GM18951 (cell line): ENCODE measurements at regions not wholly inside any gene's neighbourhood (a gene's known extent, or its start where the extent isn't known, plus 50 kb on each side); places are given as distances from the start of the nearest gene placed in this dataset.
"Not testable (repeated sequence)": the region's sequence is repeated elsewhere in the genome, so short reads cannot be mapped to it uniquely, and the experiment has no call there.

ENCODE experiments used
- POLR2A ChIP-seq: IDR thresholded peaks from 4 replicates; pipeline ENCODE4 v1.6.1; 2011; ENCODE audit warnings: mild to moderate bottlenecking; ENCODE audit not compliant: insufficient read length, insufficient read depth; ENCODE audit errors: extremely low read depth
- in situ Hi-C: fragments of 300-500 bp; cut with MboI; formaldehyde crosslinking; loops from one replicate; pipeline ENCODE4 v1.12.0; 2022; ENCODE audit warnings: low sequenced_read_pairs, mixed read lengths, inconsistent platforms; ENCODE audit not compliant: unreplicated experiment

GRCh38 chr15:38761681-38762080, 197.1 kb upstream of the RASGRP1 start:
- in situ Hi-C loops = no loop called here
- no peak for TF ChIP-seq POLR2A

GRCh38 chr15:38768970-38769369, 204.4 kb upstream of the RASGRP1 start:
- in situ Hi-C loops = no loop called here
- TF ChIP-seq POLR2A = no peak

GRCh38 chr15:38769492-38769891, 204.9 kb upstream of the RASGRP1 start:
- in situ Hi-C loops = no loop called here

DNA sequence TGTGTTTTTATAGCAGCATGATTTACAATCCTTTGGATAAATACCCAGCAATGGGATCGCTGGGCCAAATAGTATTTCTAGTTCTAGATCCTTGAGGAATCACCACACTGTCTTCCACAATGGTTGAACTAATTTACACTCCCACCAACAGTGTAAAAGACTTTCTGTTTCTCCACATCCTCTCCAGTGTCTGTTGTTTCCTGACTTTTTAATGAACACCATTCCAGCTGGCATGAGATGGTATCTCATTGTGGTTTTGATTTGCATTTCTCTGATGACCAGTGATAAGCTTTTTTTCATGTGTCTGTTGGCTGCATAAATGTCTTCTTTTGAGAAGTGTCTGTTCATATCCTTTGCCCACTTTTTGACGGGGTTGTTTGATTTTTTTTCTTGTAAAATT, 209.5 kb upstream of the RASGRP1 start:
- in situ Hi-C loops = not testable (repeated sequence)

More at GRCh38 chr15:38769492-38769891, 204.9 kb upstream of the RASGRP1 start:
- TF ChIP-seq POLR2A = no peak

DNA sequence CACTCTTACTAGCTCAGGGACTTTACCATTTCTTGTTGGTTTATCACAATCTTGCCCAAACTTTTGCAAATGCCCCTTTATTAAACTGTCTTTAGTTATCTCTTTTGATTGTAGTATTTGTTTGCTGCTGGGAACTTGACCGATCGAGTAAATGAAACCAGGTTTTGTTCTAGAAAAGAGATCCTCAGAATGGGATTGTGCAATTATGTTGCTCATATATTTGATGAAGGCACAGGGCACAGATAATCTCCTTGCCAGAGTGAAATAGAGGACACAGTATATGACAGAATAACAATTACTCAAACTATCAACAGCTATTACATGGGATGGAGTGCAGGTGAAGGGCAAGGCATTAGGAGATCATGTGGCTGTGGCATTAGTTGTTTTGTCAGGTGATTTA, 216.6 kb upstream of the RASGRP1 start:
- in situ Hi-C loops = no loop called here

GRCh38 chr15:38782156-38782555, 217.5 kb upstream of the RASGRP1 start:
- TF ChIP-seq POLR2A = no peak
- in situ Hi-C loops = no loop called here

More for the DNA sequence above, 216.6 kb upstream of the RASGRP1 start:
- no peak for TF ChIP-seq POLR2A

DNA sequence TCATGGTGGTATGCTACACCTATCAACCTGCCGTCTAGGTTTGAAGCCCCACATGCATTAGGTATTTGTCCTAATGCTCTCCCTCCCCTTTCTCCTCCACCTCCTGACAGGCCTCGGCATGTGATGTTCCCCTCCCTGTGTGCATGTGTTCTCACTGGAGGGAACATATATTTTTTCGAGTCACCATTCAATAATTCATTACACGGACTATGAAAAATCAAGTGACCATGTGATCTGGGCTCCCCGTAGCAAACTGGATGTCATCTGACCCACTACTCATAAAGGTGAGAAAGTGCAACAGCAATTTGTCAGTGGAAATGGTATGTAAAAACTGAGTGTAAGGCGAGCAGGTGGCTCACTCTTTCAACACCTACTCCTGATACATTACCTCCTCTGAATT, 224.3 kb upstream of the RASGRP1 start:
- TF ChIP-seq POLR2A = no peak
- in situ Hi-C loops = no loop called here

DNA sequence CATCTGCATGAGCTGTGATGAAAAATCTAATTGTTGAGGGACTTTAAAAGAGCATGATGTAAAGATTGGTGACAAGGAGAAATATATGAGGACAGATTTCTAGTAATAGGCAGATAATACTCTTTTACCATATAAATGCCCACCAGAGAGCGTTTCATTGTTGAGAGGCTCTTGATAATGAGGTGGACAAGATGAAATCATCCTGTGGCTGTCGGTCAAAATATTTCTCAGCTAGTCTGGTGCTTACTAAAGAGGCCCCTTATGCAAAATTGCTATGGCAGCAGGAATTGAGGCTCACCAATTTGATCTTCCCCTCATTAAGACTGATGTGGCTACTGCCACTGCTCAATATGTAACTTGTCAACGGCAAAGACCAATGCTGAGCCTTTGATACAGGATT, 225.0 kb upstream of the RASGRP1 start:
- no peak for TF ChIP-seq POLR2A
- in situ Hi-C loops = no loop called here

GRCh38 chr15:38793206-38793810, 228.7 kb upstream of the RASGRP1 start:
- no peak for TF ChIP-seq POLR2A
- in situ Hi-C loops = no loop called here

- no peak for TF ChIP-seq POLR2A
- in situ Hi-C loops = no loop called here
These were observed 231.0 kb upstream of the RASGRP1 start for GRCh38 chr15:38795471-38796245.

- TF ChIP-seq POLR2A = no peak
- in situ Hi-C loops = no loop called here
These were observed 232.0 kb upstream of the RASGRP1 start for GRCh38 chr15:38796589-38796988.

DNA sequence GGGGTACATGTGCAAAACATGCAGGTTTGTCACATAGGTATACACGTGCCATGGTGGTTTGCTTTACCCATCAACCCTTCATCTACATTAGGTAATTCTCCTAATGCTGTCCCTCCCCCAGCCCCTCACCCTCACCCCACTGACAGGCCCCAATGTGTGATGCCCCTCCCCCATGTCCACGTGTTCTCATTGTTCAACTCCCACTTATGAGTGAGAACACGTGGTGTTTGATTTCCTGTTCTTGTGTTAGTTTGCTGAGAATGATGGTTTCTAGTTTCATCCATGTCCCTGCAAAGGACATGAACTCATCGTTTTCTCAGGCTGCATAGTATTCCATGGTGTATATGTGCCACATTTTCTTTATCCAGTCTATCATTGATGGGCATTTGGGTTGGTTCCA, 232.9 kb upstream of the RASGRP1 start:
- in situ Hi-C loops = not testable (repeated sequence)

DNA sequence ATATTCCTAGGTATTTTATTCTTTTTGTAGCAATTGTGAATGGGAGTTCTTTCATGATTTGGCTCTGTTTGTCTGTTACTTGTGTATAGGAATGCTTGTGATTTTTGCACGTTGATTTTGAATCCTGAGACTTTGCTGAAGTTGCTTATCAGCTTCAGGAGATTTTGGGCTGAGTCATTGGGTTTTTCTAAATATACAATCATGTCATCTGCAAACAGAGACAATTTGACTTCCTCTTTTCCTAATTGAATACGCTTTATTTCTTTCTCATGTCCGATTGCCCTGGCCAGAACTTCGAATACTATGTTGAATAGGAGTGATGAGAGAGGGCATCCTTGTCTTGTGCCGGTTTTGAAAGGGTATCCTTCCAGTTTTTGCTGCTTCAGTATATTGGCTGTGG, 234.6 kb upstream of the RASGRP1 start:
- in situ Hi-C loops = not testable (repeated sequence)

- no peak for TF ChIP-seq POLR2A
- in situ Hi-C loops = loop anchor here (25.0 kb wide), 1 partner anchor 778 kb away; the partner anchor contains the start of gene THBS1
These were observed 245.0 kb upstream of the RASGRP1 start for GRCh38 chr15:38809621-38810020.
